ENCODE measurements at regions not wholly inside any gene's neighbourhood (a gene's known extent, or its start where the extent isn't known, plus 50 kb on each side); places are given as distances from the start of the nearest gene placed in this dataset.
A peak's percentile ranks its signal among the peaks of the same experiment; 100 is the strongest.
"Not testable (repeated sequence)": the region's sequence is repeated elsewhere in the genome, so short reads cannot be mapped to it uniquely, and the experiment has no call there.

- TF ChIP-seq CTCF (IDR thresholded peaks at IDR 0.05), result no peak
- Histone ChIP-seq H3K36me3 (no peaks in the 10 kb centered on the region), H3K27ac (no peak overlapping the region), H3K4me3 (no peak overlapping the region), H3K9me3 (no peaks in the 10 kb centered on the region), H3K27me3 (replicated peaks; ENCODE audit: insufficient read depth) (no peaks in the 10 kb centered on the region), H3K4me1 (ENCODE audit: control insufficient read depth in 1 of 2, low read depth in 2 of 2) (peaks cover 0 to 4% of the 10 kb centered on the region in 2 donors)
- DNase-seq (ENCODE audit: low spot score), result no peak
- peak; percentile 85 for ATAC-seq (ENCODE audit: insufficient number of reproducible peaks, low FRiP score, low read depth)
Observed at GRCh38 chr6:100300221-100300736, 164.4 kb downstream of the SIM1 start.

GRCh38 chr6:100296810-100297544 is 167.7 kb downstream of the SIM1 start:
- no peak overlapping the region for H3K27ac ChIP-seq
- no peak overlapping the region for H3K4me3 ChIP-seq
- ATAC-seq (ENCODE audit: insufficient number of reproducible peaks, low FRiP score, low read depth) (no peak), DNase-seq (ENCODE audit: low spot score) (no peak)
- TF ChIP-seq CTCF (IDR thresholded peaks at IDR 0.05), result no peak
- H3K27me3 ChIP-seq (replicated peaks; ENCODE audit: insufficient read depth), result no peaks in the 10 kb centered on the region
- no peaks in the 10 kb centered on the region for H3K36me3 ChIP-seq
- no peaks in the 10 kb centered on the region for H3K9me3 ChIP-seq
- peaks cover 0 to 4% of the 10 kb centered on the region in 2 donors for H3K4me1 ChIP-seq (ENCODE audit: control insufficient read depth in 1 of 2, low read depth in 2 of 2)

GRCh38 chr6:100295172-100295571 is 169.5 kb downstream of the SIM1 start:
- not testable (repeated sequence) for DNase-seq (ENCODE audit: low spot score); H3K36me3 ChIP-seq; H3K4me3 ChIP-seq; H3K9me3 ChIP-seq; H3K27ac ChIP-seq; ATAC-seq (ENCODE audit: insufficient number of reproducible peaks, low FRiP score, low read depth); H3K27me3 ChIP-seq (replicated peaks; ENCODE audit: insufficient read depth); H3K4me1 ChIP-seq (ENCODE audit: control insufficient read depth in 1 of 2, low read depth in 2 of 2)

GRCh38 chr6:100289285-100289684 is 175.4 kb downstream of the SIM1 start:
- ATAC-seq (ENCODE audit: insufficient number of reproducible peaks, low FRiP score, low read depth) (no peak), DNase-seq (ENCODE audit: low spot score) (no peak)
- TF ChIP-seq CTCF (IDR thresholded peaks at IDR 0.05), result no peak
- H3K4me1 ChIP-seq (ENCODE audit: control insufficient read depth in 1 of 2, low read depth in 2 of 2), result no peaks in the 10 kb centered on the region
- no peaks in the 10 kb centered on the region for H3K36me3 ChIP-seq
- no peak overlapping the region for H3K27ac ChIP-seq
- no peaks in the 10 kb centered on the region for H3K9me3 ChIP-seq
- no peak overlapping the region for H3K4me3 ChIP-seq
- no peaks in the 10 kb centered on the region for H3K27me3 ChIP-seq (replicated peaks; ENCODE audit: insufficient read depth)

- Histone ChIP-seq H3K27me3 (replicated peaks; ENCODE audit: insufficient read depth) (no peaks in the 10 kb centered on the region), H3K4me3 (no peak overlapping the region), H3K27ac (no peak overlapping the region), H3K9me3 (no peaks in the 10 kb centered on the region), H3K36me3 (no peaks in the 10 kb centered on the region), H3K4me1 (ENCODE audit: control insufficient read depth in 1 of 2, low read depth in 2 of 2) (no peaks in the 10 kb centered on the region)
- DNase-seq (ENCODE audit: low spot score) (no peak), ATAC-seq (ENCODE audit: insufficient number of reproducible peaks, low FRiP score, low read depth) (no peak)
- TF ChIP-seq CTCF (IDR thresholded peaks at IDR 0.05), result no peak
Observed at GRCh38 chr6:100288311-100288710, 176.4 kb downstream of the SIM1 start.

Measured in thoracic aorta (tissue), 2 donors.